ENCODE measurements at regions not wholly inside any gene's neighbourhood (a gene's known extent, or its start where the extent isn't known, plus 50 kb on each side); places are given as distances from the start of the nearest gene placed in this dataset.

GRCh38 chr3:146664403-146664802, 59.3 kb upstream of the PLSCR5 start:
- no peak for TF ChIP-seq SP1 (CRISPR knock-in tag; conservative IDR thresholded peaks at IDR 0.05)
- TF ChIP-seq FOXK1 (CRISPR knock-in tag; IDR thresholded peaks at IDR 0.05): no peak
- TF ChIP-seq NR2C2 (CRISPR knock-in tag; IDR thresholded peaks at IDR 0.05): no peak
- TF ChIP-seq RORB (CRISPR knock-in tag; IDR thresholded peaks at IDR 0.05): no peak
- no peak for TF ChIP-seq CTCF (IDR thresholded peaks at IDR 0.05)
- TF ChIP-seq, protein P1, sequence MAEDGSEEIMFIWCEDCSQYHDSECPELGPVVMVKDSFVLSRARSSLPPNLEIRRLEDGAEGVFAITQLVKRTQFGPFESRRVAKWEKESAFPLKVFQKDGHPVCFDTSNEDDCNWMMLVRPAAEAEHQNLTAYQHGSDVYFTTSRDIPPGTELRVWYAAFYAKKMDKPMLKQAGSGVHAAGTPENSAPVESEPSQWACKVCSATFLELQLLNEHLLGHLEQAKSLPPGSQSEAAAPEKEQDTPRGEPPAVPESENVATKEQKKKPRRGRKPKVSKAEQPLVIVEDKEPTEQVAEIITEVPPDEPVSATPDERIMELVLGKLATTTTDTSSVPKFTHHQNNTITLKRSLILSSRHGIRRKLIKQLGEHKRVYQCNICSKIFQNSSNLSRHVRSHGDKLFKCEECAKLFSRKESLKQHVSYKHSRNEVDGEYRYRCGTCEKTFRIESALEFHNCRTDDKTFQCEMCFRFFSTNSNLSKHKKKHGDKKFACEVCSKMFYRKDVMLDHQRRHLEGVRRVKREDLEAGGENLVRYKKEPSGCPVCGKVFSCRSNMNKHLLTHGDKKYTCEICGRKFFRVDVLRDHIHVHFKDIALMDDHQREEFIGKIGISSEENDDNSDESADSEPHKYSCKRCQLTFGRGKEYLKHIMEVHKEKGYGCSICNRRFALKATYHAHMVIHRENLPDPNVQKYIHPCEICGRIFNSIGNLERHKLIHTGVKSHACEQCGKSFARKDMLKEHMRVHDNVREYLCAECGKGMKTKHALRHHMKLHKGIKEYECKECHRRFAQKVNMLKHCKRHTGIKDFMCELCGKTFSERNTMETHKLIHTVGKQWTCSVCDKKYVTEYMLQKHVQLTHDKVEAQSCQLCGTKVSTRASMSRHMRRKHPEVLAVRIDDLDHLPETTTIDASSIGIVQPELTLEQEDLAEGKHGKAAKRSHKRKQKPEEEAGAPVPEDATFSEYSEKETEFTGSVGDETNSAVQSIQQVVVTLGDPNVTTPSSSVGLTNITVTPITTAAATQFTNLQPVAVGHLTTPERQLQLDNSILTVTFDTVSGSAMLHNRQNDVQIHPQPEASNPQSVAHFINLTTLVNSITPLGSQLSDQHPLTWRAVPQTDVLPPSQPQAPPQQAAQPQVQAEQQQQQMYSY (CRISPR knock-in tag; IDR thresholded peaks at IDR 0.05): no peak
- no peak for TF ChIP-seq ZNF121 (CRISPR knock-in tag; IDR thresholded peaks at IDR 0.05)
- no peak for TF ChIP-seq GABPB1 (CRISPR knock-in tag; IDR thresholded peaks at IDR 0.05)
- TF ChIP-seq ZNF281 (CRISPR knock-in tag; IDR thresholded peaks at IDR 0.05): no peak
- no peak for TF ChIP-seq JUN (CRISPR knock-in tag; IDR thresholded peaks at IDR 0.05)
- no peak for TF ChIP-seq ATF3 (CRISPR knock-in tag; conservative IDR thresholded peaks at IDR 0.05)
- no peak for TF ChIP-seq TCF7 (CRISPR knock-in tag; IDR thresholded peaks at IDR 0.05; ENCODE audit: low read depth)
- TF ChIP-seq MYBL2 (CRISPR knock-in tag; IDR thresholded peaks at IDR 0.05): no peak

All from WTC11 (cell line).